ENCODE measurements at regions not wholly inside any gene's neighbourhood (a gene's known extent, or its start where the extent isn't known, plus 50 kb on each side); places are given as distances from the start of the nearest gene placed in this dataset.

- H3K4me1 ChIP-seq: no peaks in the 10 kb centered on the region
- TF ChIP-seq CTCF (IDR thresholded peaks at IDR 0.05): no peak
- H3K4me3 ChIP-seq: no peak overlapping the region
- H3K9me3 ChIP-seq: no peaks in the 10 kb centered on the region
- 75 to 90% (median 82%) methylated on average over 4 of the region's 4 CpGs for WGBS, 3 donors
- ATAC-seq: no peak
- no peaks in the 10 kb centered on the region for H3K27me3 ChIP-seq (ENCODE audit: insufficient read depth in 3 of 3, low read length in 2 of 3)
- DNase-seq: no peak
- no peak overlapping the region for H3K27ac ChIP-seq
- intact Hi-C loops (cut with DNase I): no loop called here
- H3K36me3 ChIP-seq (ENCODE audit: insufficient read depth in 1 of 2, low read depth in 1 of 2): no peaks in the 10 kb centered on the region
Measured at GRCh38 chr1:223460566-223461189, 67.5 kb downstream of the CCDC185 start.

- ATAC-seq (no peak), DNase-seq (no peak)
- no peak for TF ChIP-seq CTCF (IDR thresholded peaks at IDR 0.05)
- WGBS, 3 donors: 88 to 91% (median 89%) methylated on average over 5 of the region's 5 CpGs
- H3K36me3 ChIP-seq (ENCODE audit: insufficient read depth in 1 of 2, low read depth in 1 of 2): no peaks in the 10 kb centered on the region
- H3K4me1 ChIP-seq: no peaks in the 10 kb centered on the region
- H3K27me3 ChIP-seq (ENCODE audit: insufficient read depth in 3 of 3, low read length in 2 of 3): no peaks in the 10 kb centered on the region
- intact Hi-C loops (cut with DNase I): no loop called here
- H3K9me3 ChIP-seq: no peaks in the 10 kb centered on the region
- no peak overlapping the region for H3K27ac ChIP-seq
- no peak overlapping the region for H3K4me3 ChIP-seq
Measured at GRCh38 chr1:223462047-223462630, 68.9 kb downstream of the CCDC185 start.

DNA sequence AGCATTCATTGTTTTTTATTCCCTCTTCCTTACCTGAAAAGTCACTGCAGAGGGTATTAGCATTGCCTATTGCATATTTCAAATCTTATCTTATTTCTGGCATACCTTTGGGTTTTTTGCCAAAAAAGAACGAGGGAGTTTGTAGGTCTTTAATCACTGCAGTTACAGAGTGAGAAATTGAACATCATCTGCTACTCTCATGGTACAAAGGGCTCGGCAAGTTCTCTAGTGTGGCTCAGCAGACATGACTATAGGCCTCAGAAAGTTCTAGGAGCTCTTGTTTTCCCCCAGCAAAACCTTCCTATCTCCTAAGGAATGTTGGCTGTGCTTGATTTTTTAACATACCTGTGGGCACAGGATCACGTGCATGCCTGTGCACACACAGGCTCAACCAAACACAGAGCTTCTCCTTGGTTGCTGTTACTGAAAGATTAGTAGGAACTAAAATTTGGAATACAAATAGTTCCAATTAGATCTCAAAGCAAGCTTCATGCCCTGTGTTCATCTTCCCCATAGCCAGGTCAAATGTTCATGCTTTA lies 69.7 kb downstream of the CCDC185 start:
- no peak for DNase-seq
- Histone ChIP-seq H3K27me3 (ENCODE audit: insufficient read depth in 3 of 3, low read length in 2 of 3) (no peaks in the 10 kb centered on the region), H3K4me3 (no peak overlapping the region), H3K27ac (no peak overlapping the region), H3K4me1 (no peaks in the 10 kb centered on the region), H3K36me3 (ENCODE audit: insufficient read depth in 1 of 2, low read depth in 1 of 2) (no peaks in the 10 kb centered on the region), H3K9me3 (no peaks in the 10 kb centered on the region)
- ATAC-seq: no peak
- WGBS, 3 donors: 81 to 88% (median 81%) methylated on average over 3 of the region's 3 CpGs
- no peak for TF ChIP-seq CTCF (IDR thresholded peaks at IDR 0.05)
- intact Hi-C loops (cut with DNase I): no loop called here

DNA sequence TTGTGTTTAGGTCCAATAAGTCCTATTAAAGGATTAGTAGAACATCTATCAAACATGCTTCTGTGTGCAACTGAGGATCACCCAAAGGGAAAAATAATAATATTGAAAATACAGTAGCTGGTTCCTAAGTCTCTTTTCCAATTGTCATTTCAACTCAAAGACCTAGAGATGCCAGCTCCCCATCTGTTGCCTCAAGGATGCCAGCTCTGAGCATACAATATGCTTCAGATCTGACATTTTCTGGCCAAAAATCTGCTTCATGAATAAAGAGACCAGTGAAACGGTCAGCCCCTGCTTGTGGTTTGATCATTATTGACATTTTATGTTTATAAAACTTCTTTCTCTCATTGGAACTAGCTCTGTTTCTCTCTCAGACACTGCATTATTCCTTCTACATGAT lies 72.9 kb downstream of the CCDC185 start:
- DNase-seq (no peak), ATAC-seq (no peak)
- H3K27me3 ChIP-seq (ENCODE audit: insufficient read depth in 3 of 3, low read length in 2 of 3): no peaks in the 10 kb centered on the region
- WGBS, 3 donors: 38 to 52% (median 44%) methylated on average over 1 of the region's 1 CpG
- intact Hi-C loops (cut with DNase I): no loop called here
- H3K4me3 ChIP-seq: no peak overlapping the region
- no peak overlapping the region for H3K27ac ChIP-seq
- no peaks in the 10 kb centered on the region for H3K9me3 ChIP-seq
- H3K4me1 ChIP-seq: no peaks in the 10 kb centered on the region
- TF ChIP-seq CTCF (IDR thresholded peaks at IDR 0.05): no peak
- H3K36me3 ChIP-seq (ENCODE audit: insufficient read depth in 1 of 2, low read depth in 1 of 2): no peaks in the 10 kb centered on the region

Data from psoas muscle (tissue), 7 donors.